Omental fat pad (tissue), 3 donors: ENCODE measurements at regions not wholly inside any gene's neighbourhood (a gene's known extent, or its start where the extent isn't known, plus 50 kb on each side); places are given as distances from the start of the nearest gene placed in this dataset.
A peak's percentile ranks its signal among the peaks of the same experiment; 100 is the strongest.

Experiments
- ATAC-seq: fragments of 150-250 bp; one replicate; pipeline ENCODE4 v1.9.1; 2016; ENCODE audit warnings: mild to moderate bottlenecking, moderate library complexity; ENCODE audit not compliant: low FRiP score
- DNase-seq: peaks from one replicate; pipeline ENCODE4 v3.0.0-alpha.2; 2019; ENCODE audit warnings: low spot score
- CTCF ChIP-seq, 3 donors: fragments of 450-650 bp; IDR thresholded peaks; one replicate each; pipeline ENCODE4 v1.5.1; 2016 to 2017; ENCODE audit warnings: antibody characterized with exemption in 3 of 3, mild to moderate bottlenecking in 3 of 3, moderate library complexity in 2 of 3

- ATAC-seq: no peak
- TF ChIP-seq CTCF (IDR thresholded peaks at IDR 0.05): no peak
- DNase-seq: no peak
These were observed 185.0 kb upstream of the PTBP2 start for GRCh38 chr1:96536581-96536980.

GRCh38 chr1:96538111-96538641 lies 183.4 kb upstream of the PTBP2 start:
- TF ChIP-seq CTCF (IDR thresholded peaks at IDR 0.05): no peak
- peak; percentile 19 for ATAC-seq
- no peak for DNase-seq

- DNase-seq (no peak), ATAC-seq (peak; percentile 62)
- no peak for TF ChIP-seq CTCF (IDR thresholded peaks at IDR 0.05)
These were observed 182.7 kb upstream of the PTBP2 start for GRCh38 chr1:96538883-96539282.

- ATAC-seq (no peak), DNase-seq (no peak)
- TF ChIP-seq CTCF (IDR thresholded peaks at IDR 0.05): no peak
These were observed 180.1 kb upstream of the PTBP2 start for GRCh38 chr1:96541491-96541890.

GRCh38 chr1:96544051-96544830 lies 177.3 kb upstream of the PTBP2 start:
- DNase-seq (no peak), ATAC-seq (no peak)
- no peak for TF ChIP-seq CTCF (IDR thresholded peaks at IDR 0.05)

GRCh38 chr1:96544831-96545221 lies 176.8 kb upstream of the PTBP2 start:
- TF ChIP-seq CTCF (IDR thresholded peaks at IDR 0.05): no peak
- DNase-seq (no peak), ATAC-seq (no peak)
